ENCODE measurements at regions not wholly inside any gene's neighbourhood (a gene's known extent, or its start where the extent isn't known, plus 50 kb on each side); places are given as distances from the start of the nearest gene placed in this dataset.
"Not testable (repeated sequence)": the region's sequence is repeated elsewhere in the genome, so short reads cannot be mapped to it uniquely, and the experiment has no call there.

DNA sequence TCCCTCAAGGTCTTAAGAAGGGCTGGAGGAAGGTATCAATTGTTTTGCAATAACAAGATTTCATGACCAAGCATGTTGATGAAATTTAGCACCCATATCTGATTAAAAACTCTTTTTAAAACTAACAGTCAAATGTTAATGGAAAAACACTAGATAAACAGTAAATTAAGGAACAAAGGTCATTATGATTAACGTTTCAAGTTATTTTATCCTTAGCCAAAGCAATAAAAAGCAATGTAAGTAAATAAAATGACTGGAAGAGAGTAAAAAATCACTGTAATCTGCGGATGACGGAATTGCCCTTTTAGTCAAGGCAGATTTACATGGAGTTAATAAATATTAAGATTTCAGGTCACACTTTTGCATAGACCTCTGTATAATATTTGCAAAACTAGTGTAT lies 179.5 kb upstream of the KLF6 start:
- DNase-seq: no peak

GRCh38 chr10:3963191-3963673 lies 178.2 kb upstream of the KLF6 start:
- peak in 1 of 2 experiments; percentile 5 for DNase-seq

DNA sequence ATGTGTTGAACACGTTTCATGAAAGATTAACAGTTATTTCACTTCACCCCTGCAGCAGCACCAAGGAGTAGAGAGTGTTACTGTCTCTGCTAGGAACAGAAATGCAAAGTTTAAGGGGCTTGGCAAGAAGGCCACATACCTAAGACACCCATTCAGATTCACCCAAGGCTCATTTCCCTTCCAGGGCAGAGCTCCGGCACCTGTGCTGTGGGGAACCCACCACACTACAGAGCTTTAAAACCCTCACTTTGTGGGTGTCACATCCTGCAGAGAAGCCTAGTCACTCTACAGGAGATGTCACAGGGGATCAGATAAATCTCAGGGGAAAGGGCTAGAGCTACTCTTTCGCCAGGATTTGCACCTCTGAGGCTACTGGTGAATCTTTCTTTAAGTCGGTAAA lies 176.1 kb upstream of the KLF6 start:
- no peak for DNase-seq

- DNase-seq: no peak
These were observed 175.5 kb upstream of the KLF6 start for GRCh38 chr10:3960496-3960895.

DNA sequence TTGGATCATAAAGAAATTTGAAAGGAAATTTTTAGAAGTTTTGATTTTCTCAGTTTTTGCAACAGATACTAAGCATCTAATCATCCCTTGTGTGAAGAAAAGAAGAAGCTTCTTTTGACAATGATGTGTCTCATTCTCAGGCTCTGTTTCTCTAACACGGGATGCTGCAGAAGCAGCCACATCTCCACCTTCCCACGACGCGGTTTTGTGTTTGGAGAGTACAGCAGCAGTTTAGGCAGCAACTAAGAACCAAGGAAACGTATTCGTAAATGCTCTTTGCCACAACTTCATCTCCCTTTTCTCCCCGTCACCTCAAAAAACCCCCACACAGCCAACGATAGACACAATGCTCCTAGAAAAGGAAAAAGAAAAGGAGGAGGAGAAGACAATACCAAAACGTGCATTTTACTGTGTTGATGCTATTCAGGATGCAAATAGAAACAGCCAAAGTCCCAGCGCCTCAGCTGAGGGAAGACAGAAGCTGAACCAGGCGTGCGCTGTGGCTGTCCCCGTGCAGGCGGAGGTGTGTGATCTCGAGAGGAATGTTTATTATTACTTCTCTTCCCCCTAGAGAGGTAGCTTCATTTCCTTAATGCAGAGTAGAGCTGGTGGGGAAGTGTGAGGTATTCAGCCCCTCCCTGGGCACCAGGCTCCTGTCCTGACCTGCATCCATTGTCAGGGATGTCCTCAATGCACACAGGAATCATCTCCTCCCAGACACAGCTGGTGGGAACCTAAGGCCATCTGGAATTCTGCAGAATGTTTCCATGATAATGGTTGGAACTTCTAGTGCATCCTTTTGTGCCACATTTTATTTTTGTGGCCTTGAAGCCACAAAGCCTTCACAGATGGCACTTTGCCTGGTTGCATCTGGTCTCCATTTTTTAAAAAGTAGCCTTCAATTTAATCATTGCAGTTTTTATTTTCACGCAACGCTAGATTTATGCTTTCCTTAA lies 174.6 kb upstream of the KLF6 start:
- no peak for DNase-seq

DNA sequence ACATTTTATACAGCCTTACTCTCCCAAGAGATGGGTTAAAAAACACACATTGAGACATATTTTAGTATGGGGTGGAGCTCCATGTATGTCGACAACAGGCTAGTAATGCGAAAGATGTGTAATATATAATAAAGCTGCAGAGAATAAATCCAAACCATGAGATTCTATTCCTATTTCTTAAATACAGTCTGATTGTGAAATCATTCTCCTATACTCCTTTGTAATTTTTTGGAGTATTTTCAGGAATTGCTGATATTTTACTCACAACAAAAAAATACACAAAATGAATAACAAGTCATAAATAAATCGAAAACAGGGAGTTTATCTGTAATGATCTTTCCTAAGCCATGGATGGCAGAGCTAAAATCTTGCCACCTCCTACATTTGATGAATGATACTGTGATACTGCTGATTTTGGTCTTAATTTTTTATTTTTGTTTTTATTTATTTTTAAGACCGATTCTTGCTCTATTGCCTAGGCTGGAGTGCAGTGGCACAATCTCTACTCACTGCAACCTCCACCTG lies 173.5 kb upstream of the KLF6 start:
- no peak for DNase-seq

DNA sequence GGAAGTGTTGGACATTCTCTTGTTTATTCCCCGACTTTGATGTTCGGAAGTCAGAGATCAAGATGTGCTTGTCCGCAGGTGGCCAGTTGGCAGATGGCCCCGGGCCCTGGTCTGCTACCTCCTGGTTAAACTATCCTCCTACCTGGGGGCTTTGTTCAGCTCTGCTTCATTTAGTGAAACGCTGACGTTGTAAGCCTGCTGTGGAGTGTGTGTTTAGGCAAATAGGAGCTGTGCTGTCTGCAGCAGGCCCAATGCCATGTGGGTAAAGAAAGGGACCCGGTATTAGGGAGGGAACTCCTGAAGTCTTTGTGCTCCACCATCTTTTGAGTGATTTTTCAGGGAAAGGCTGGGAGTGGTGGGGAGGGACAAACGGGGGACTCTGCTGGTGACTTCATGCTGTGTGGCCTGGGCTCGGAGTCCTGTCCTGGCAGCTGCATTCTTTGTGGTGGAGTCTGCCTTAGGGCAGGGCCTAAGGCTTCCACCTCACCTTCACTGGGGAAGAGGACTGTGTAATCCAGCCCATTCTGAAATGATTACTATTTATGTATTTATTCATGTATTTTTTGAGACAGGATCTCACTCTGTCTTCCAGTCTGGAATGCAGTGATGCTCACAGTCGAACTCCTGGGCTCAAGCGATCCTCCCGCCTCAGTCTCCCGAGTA lies 171.1 kb upstream of the KLF6 start:
- DNase-seq: peak; percentile 5 to 78

- DNase-seq: peak in 1 of 2 experiments; percentile 30
These were observed 170.5 kb upstream of the KLF6 start for GRCh38 chr10:3955493-3955892.

- no peak for DNase-seq
These were observed 169.6 kb upstream of the KLF6 start for GRCh38 chr10:3954615-3955014.

GRCh38 chr10:3954007-3954406 lies 169.0 kb upstream of the KLF6 start:
- not testable (repeated sequence) for DNase-seq

- DNase-seq: no peak
These were observed 167.0 kb upstream of the KLF6 start for GRCh38 chr10:3951993-3952392.

DNA sequence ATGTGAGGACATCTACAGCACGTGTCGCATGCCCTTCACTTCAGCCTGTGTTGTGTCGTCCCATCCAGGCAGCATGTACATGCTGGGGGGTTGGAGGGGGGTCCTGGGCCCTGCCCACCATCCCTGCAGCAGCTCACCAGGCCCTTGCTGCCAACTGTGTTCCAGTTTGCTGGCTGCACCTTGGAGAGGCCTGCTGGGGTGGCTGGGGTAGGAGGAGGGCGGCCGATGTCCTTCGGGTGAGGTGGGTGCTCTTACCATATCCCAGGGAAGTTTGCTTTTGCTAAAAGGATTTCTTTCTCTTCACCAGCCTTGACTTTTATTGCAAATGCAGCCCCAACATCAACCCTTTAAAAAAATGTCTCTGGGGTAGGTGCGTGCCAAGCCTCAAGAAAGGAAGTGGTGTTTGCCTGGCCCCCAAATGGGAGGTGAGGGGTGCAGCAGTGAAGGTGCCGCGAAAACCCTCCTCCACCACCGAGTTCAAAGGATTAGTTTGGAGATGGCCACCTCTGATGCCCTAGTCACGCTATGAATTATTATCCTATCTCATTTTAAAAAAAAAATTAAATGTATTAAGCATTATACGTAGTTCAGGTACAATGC lies 165.8 kb upstream of the KLF6 start:
- DNase-seq: no peak

GRCh38 chr10:3949711-3950110 lies 164.7 kb upstream of the KLF6 start:
- DNase-seq: no peak

DNA sequence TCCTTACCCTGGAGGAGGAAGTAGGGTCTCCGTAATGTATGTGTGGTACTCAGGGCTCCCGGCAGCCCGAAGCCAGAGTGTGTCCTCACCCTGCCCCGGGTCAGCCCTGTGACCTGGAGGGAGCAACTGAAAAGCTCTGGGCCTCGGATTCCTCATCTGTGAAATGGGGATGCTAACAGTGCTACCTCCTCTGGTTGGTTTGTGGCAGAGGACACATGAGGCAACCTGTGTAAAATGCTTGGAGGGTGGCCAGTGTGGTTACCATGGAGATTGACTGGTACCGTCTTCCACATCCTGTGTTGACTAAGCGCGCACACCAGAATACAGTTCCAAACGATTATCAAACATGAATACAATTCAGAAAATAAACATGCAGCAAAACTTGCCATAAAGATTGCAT lies 163.8 kb upstream of the KLF6 start:
- DNase-seq: peak; percentile 62 to 85

GRCh38 chr10:3946234-3947229 lies 161.5 kb upstream of the KLF6 start:
- no peak for DNase-seq

DNA sequence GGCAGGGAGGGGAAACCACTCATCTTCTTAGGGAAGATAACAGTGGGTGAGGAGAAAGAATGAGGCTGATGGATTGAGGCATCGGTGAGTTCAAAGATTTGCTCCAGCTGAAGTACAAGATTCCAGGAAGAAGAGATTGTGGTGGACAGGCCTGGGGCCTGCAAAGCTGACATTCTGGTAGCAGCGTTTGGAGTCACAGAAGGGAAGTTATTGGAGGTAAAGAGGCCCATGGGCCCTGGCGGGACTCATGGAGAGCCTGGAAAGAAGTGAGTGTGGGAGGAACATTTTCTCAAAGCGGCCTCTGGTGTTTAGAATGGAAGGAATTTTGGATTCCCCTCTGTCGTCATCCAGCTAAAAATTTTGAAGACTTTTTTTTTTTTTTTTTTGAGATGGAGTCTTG lies 160.0 kb upstream of the KLF6 start:
- DNase-seq: no peak

- no peak for DNase-seq
These were observed 159.6 kb upstream of the KLF6 start for GRCh38 chr10:3944591-3944990.

DNA sequence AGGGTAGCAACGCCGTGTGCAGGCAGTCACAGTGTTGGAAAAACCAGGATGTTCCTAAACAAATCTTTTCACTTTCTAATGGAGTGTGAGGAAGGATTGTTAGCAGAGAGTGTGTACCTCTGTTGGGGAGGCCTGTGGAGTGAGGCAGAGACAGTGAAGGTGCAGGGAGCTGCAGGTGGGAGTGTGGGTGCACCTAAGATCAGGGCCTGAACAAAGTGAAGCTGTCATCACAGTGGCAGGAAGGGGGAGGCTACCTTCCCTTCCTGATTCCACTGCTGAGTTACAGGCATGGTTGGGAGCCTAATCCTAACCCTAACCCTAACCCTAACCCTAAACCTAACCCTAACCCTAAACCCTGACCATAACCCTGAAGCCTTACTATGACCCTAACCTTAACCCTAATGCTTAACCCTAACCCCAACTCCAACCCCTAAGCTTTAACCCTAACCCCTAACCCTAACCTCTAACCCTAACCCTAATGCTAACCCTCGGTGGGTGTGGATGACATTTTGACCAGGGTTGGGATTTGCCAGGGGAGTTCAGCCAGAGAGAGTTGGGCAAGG lies 158.8 kb upstream of the KLF6 start:
- no peak for DNase-seq

GRCh38 chr10:3942937-3943489 lies 158.0 kb upstream of the KLF6 start:
- DNase-seq: no peak

GRCh38 chr10:3941676-3942075 lies 156.7 kb upstream of the KLF6 start:
- DNase-seq: no peak

- DNase-seq: no peak
These were observed 151.5 kb upstream of the KLF6 start for GRCh38 chr10:3936422-3937040.
